ENCODE measurements at regions not wholly inside any gene's neighbourhood (a gene's known extent, or its start where the extent isn't known, plus 50 kb on each side); places are given as distances from the start of the nearest gene placed in this dataset.

- ATAC-seq (ENCODE audit: low read depth in 2 of 2): no peak
- Histone ChIP-seq H3K9me3 (ENCODE audit: control insufficient read depth in 2 of 2, low read length in 2 of 2) (no peaks in the 10 kb centered on the region), H3K36me3 (ENCODE audit: control insufficient read depth, insufficient read depth, low read length) (no peaks in the 10 kb centered on the region), H3K27me3 (ENCODE audit: control insufficient read depth, insufficient read depth, low read length) (no peaks in the 10 kb centered on the region), H3K4me3 (ENCODE audit: low read depth, low read length) (no peak overlapping the region), H3K27ac (ENCODE audit: insufficient read depth, low read length, poor library complexity, severe bottlenecking) (no peak overlapping the region), H3K4me1 (ENCODE audit: control insufficient read depth, insufficient read depth, low read length, poor library complexity, severe bottlenecking) (no peaks in the 10 kb centered on the region)
- no peak overlapping the region for H3K4me3 Mint-ChIP-seq
- DNase-seq: no peak
- no peaks in the 10 kb centered on the region for H3K27me3 Mint-ChIP-seq
- no peaks in the 10 kb centered on the region for H3K36me3 Mint-ChIP-seq
- no peaks in the 10 kb centered on the region for H3K4me1 Mint-ChIP-seq
- peaks cover 0 to 4% (median 0%) of the 10 kb centered on the region in 7 donors for H3K9me3 Mint-ChIP-seq
- no peak overlapping the region for H3K27ac Mint-ChIP-seq
These were observed 438.9 kb downstream of the KCNJ2 start for GRCh38 chr17:70608193-70608592.

- H3K9me3 Mint-ChIP-seq: peaks cover 0 to 5% (median 0%) of the 10 kb centered on the region in 7 donors
- no peak for ATAC-seq (ENCODE audit: low read depth in 2 of 2)
- H3K9me3 ChIP-seq (ENCODE audit: control insufficient read depth in 2 of 2, low read length in 2 of 2): no peaks in the 10 kb centered on the region
These were observed 439.6 kb downstream of the KCNJ2 start for GRCh38 chr17:70608957-70609356.

GRCh38 chr17:70609566-70609965, 440.2 kb downstream of the KCNJ2 start:
- ATAC-seq (ENCODE audit: low read depth in 2 of 2): no peak
- H3K4me3 Mint-ChIP-seq: no peak overlapping the region
- no peaks in the 10 kb centered on the region for H3K27me3 ChIP-seq (ENCODE audit: control insufficient read depth, insufficient read depth, low read length)
- peaks cover 0 to 5% (median 0%) of the 10 kb centered on the region in 7 donors for H3K9me3 Mint-ChIP-seq
- no peaks in the 10 kb centered on the region for H3K9me3 ChIP-seq (ENCODE audit: control insufficient read depth in 2 of 2, low read length in 2 of 2)
- no peak for DNase-seq
- no peak overlapping the region for H3K27ac ChIP-seq (ENCODE audit: insufficient read depth, low read length, poor library complexity, severe bottlenecking)
- no peak overlapping the region for H3K27ac Mint-ChIP-seq
- no peaks in the 10 kb centered on the region for H3K36me3 ChIP-seq (ENCODE audit: control insufficient read depth, insufficient read depth, low read length)
- H3K36me3 Mint-ChIP-seq: no peaks in the 10 kb centered on the region
- H3K4me3 ChIP-seq (ENCODE audit: low read depth, low read length): no peak overlapping the region
- H3K27me3 Mint-ChIP-seq: no peaks in the 10 kb centered on the region
- no peaks in the 10 kb centered on the region for H3K4me1 Mint-ChIP-seq
- H3K4me1 ChIP-seq (ENCODE audit: control insufficient read depth, insufficient read depth, low read length, poor library complexity, severe bottlenecking): no peaks in the 10 kb centered on the region

More at GRCh38 chr17:70608957-70609356, 439.6 kb downstream of the KCNJ2 start:
- Mint-ChIP-seq H3K4me1 (no peaks in the 10 kb centered on the region), H3K27me3 (no peaks in the 10 kb centered on the region), H3K36me3 (no peaks in the 10 kb centered on the region), H3K27ac (no peak overlapping the region), H3K4me3 (no peak overlapping the region)
- H3K36me3 ChIP-seq (ENCODE audit: control insufficient read depth, insufficient read depth, low read length): no peaks in the 10 kb centered on the region
- no peaks in the 10 kb centered on the region for H3K27me3 ChIP-seq (ENCODE audit: control insufficient read depth, insufficient read depth, low read length)
- no peak overlapping the region for H3K4me3 ChIP-seq (ENCODE audit: low read depth, low read length)
- no peak for DNase-seq
- no peaks in the 10 kb centered on the region for H3K4me1 ChIP-seq (ENCODE audit: control insufficient read depth, insufficient read depth, low read length, poor library complexity, severe bottlenecking)
- H3K27ac ChIP-seq (ENCODE audit: insufficient read depth, low read length, poor library complexity, severe bottlenecking): no peak overlapping the region

- Histone ChIP-seq H3K27ac (ENCODE audit: insufficient read depth, low read length, poor library complexity, severe bottlenecking) (no peak overlapping the region), H3K36me3 (ENCODE audit: control insufficient read depth, insufficient read depth, low read length) (no peaks in the 10 kb centered on the region), H3K4me1 (ENCODE audit: control insufficient read depth, insufficient read depth, low read length, poor library complexity, severe bottlenecking) (no peaks in the 10 kb centered on the region), H3K27me3 (ENCODE audit: control insufficient read depth, insufficient read depth, low read length) (no peaks in the 10 kb centered on the region), H3K4me3 (ENCODE audit: low read depth, low read length) (no peak overlapping the region), H3K9me3 (ENCODE audit: control insufficient read depth in 2 of 2, low read length in 2 of 2) (no peaks in the 10 kb centered on the region)
- ATAC-seq (ENCODE audit: low read depth in 2 of 2) (no peak), DNase-seq (no peak)
- Mint-ChIP-seq H3K4me3 (no peak overlapping the region), H3K9me3 (peaks cover 0 to 5% (median 0%) of the 10 kb centered on the region in 7 donors), H3K27me3 (no peaks in the 10 kb centered on the region), H3K27ac (no peak overlapping the region), H3K4me1 (no peaks in the 10 kb centered on the region), H3K36me3 (no peaks in the 10 kb centered on the region)
These were observed 440.8 kb downstream of the KCNJ2 start for GRCh38 chr17:70610161-70610560.

- H3K4me3 Mint-ChIP-seq: no peak overlapping the region
- no peak overlapping the region for H3K4me3 ChIP-seq (ENCODE audit: low read depth, low read length)
- H3K9me3 Mint-ChIP-seq: peaks cover 0 to 9% (median 2%) of the 10 kb centered on the region in 7 donors
- H3K4me1 ChIP-seq (ENCODE audit: control insufficient read depth, insufficient read depth, low read length, poor library complexity, severe bottlenecking): no peaks in the 10 kb centered on the region
- H3K36me3 ChIP-seq (ENCODE audit: control insufficient read depth, insufficient read depth, low read length): no peaks in the 10 kb centered on the region
- H3K4me1 Mint-ChIP-seq: no peaks in the 10 kb centered on the region
- no peak overlapping the region for H3K27ac Mint-ChIP-seq
- no peaks in the 10 kb centered on the region for H3K27me3 ChIP-seq (ENCODE audit: control insufficient read depth, insufficient read depth, low read length)
- H3K27ac ChIP-seq (ENCODE audit: insufficient read depth, low read length, poor library complexity, severe bottlenecking): no peak overlapping the region
- DNase-seq (no peak), ATAC-seq (ENCODE audit: low read depth in 2 of 2) (no peak)
- no peaks in the 10 kb centered on the region for H3K27me3 Mint-ChIP-seq
- H3K9me3 ChIP-seq (ENCODE audit: control insufficient read depth in 2 of 2, low read length in 2 of 2): no peaks in the 10 kb centered on the region
- H3K36me3 Mint-ChIP-seq: no peaks in the 10 kb centered on the region
These were observed 444.3 kb downstream of the KCNJ2 start for GRCh38 chr17:70613681-70614080.

GRCh38 chr17:70615831-70616230, 446.5 kb downstream of the KCNJ2 start:
- Mint-ChIP-seq H3K27ac (no peak overlapping the region), H3K36me3 (no peaks in the 10 kb centered on the region), H3K9me3 (peaks cover 0 to 11% (median 3%) of the 10 kb centered on the region in 7 donors), H3K27me3 (no peaks in the 10 kb centered on the region), H3K4me3 (no peak overlapping the region), H3K4me1 (no peaks in the 10 kb centered on the region)
- Histone ChIP-seq H3K36me3 (ENCODE audit: control insufficient read depth, insufficient read depth, low read length) (no peaks in the 10 kb centered on the region), H3K4me3 (ENCODE audit: low read depth, low read length) (no peak overlapping the region), H3K27ac (ENCODE audit: insufficient read depth, low read length, poor library complexity, severe bottlenecking) (no peak overlapping the region), H3K9me3 (ENCODE audit: control insufficient read depth in 2 of 2, low read length in 2 of 2) (no peaks in the 10 kb centered on the region), H3K27me3 (ENCODE audit: control insufficient read depth, insufficient read depth, low read length) (no peaks in the 10 kb centered on the region), H3K4me1 (ENCODE audit: control insufficient read depth, insufficient read depth, low read length, poor library complexity, severe bottlenecking) (no peaks in the 10 kb centered on the region)
- ATAC-seq (ENCODE audit: low read depth in 2 of 2) (no peak), DNase-seq (no peak)

- Mint-ChIP-seq H3K27ac (no peak overlapping the region), H3K36me3 (no peaks in the 10 kb centered on the region), H3K27me3 (no peaks in the 10 kb centered on the region), H3K4me3 (no peak overlapping the region), H3K9me3 (peaks cover 0 to 8% (median 3%) of the 10 kb centered on the region in 7 donors), H3K4me1 (no peaks in the 10 kb centered on the region)
- no peak for DNase-seq
- H3K27me3 ChIP-seq (ENCODE audit: control insufficient read depth, insufficient read depth, low read length): no peaks in the 10 kb centered on the region
- no peaks in the 10 kb centered on the region for H3K36me3 ChIP-seq (ENCODE audit: control insufficient read depth, insufficient read depth, low read length)
- H3K4me3 ChIP-seq (ENCODE audit: low read depth, low read length): no peak overlapping the region
- no peaks in the 10 kb centered on the region for H3K4me1 ChIP-seq (ENCODE audit: control insufficient read depth, insufficient read depth, low read length, poor library complexity, severe bottlenecking)
- ATAC-seq (ENCODE audit: low read depth in 2 of 2): no peak
- H3K9me3 ChIP-seq (ENCODE audit: control insufficient read depth in 2 of 2, low read length in 2 of 2): no peaks in the 10 kb centered on the region
- no peak overlapping the region for H3K27ac ChIP-seq (ENCODE audit: insufficient read depth, low read length, poor library complexity, severe bottlenecking)
These were observed 449.3 kb downstream of the KCNJ2 start for GRCh38 chr17:70618641-70619040.

GRCh38 chr17:70621566-70621965, 452.2 kb downstream of the KCNJ2 start:
- ATAC-seq (ENCODE audit: low read depth in 2 of 2): no peak
- no peak overlapping the region for H3K27ac Mint-ChIP-seq

More at GRCh38 chr17:70621566-70621965, 452.2 kb downstream of the KCNJ2 start:
- no peaks in the 10 kb centered on the region for H3K9me3 ChIP-seq (ENCODE audit: control insufficient read depth in 2 of 2, low read length in 2 of 2)
- H3K27me3 ChIP-seq (ENCODE audit: control insufficient read depth, insufficient read depth, low read length): no peaks in the 10 kb centered on the region
- H3K4me3 Mint-ChIP-seq: no peak overlapping the region
- H3K36me3 ChIP-seq (ENCODE audit: control insufficient read depth, insufficient read depth, low read length): no peaks in the 10 kb centered on the region
- H3K36me3 Mint-ChIP-seq: no peaks in the 10 kb centered on the region
- peaks cover 0 to 11% (median 3%) of the 10 kb centered on the region in 7 donors for H3K9me3 Mint-ChIP-seq
- no peaks in the 10 kb centered on the region for H3K4me1 ChIP-seq (ENCODE audit: control insufficient read depth, insufficient read depth, low read length, poor library complexity, severe bottlenecking)
- H3K4me1 Mint-ChIP-seq: no peaks in the 10 kb centered on the region
- no peak overlapping the region for H3K4me3 ChIP-seq (ENCODE audit: low read depth, low read length)
- no peak for DNase-seq
- H3K27me3 Mint-ChIP-seq: no peaks in the 10 kb centered on the region
- no peak overlapping the region for H3K27ac ChIP-seq (ENCODE audit: insufficient read depth, low read length, poor library complexity, severe bottlenecking)
